Ishikawa (cell line): ENCODE measurements at regions not wholly inside any gene's neighbourhood (a gene's known extent, or its start where the extent isn't known, plus 50 kb on each side); places are given as distances from the start of the nearest gene placed in this dataset.

Experiments used
- CEBPB ChIP-seq: IDR thresholded peaks from 2 replicates; pipeline ENCODE4 v1.6.1; 2012
- CREB1 ChIP-seq: IDR thresholded peaks from 2 replicates; pipeline ENCODE4 v1.6.1; 2012; ENCODE audit warnings: low read depth
- EP300 ChIP-seq: IDR thresholded peaks from 2 replicates; pipeline ENCODE4 v1.6.1; 2012; ENCODE audit warnings: borderline replicate concordance
- MAX ChIP-seq: IDR thresholded peaks from 2 replicates; pipeline ENCODE4 v1.6.1; 2012
- NFIC ChIP-seq: IDR thresholded peaks from 2 replicates; pipeline ENCODE4 v1.6.1; 2012
- RAD21 ChIP-seq: IDR thresholded peaks from 2 replicates; pipeline ENCODE4 v1.6.1; 2012; ENCODE audit warnings: low read depth
- REST ChIP-seq: IDR thresholded peaks from 2 replicates; pipeline ENCODE4 v1.6.1; 2012; ENCODE audit warnings: low read depth, mild to moderate bottlenecking
- TCF12 ChIP-seq: IDR thresholded peaks from 2 replicates; pipeline ENCODE4 v1.6.1; 2012; ENCODE audit warnings: low read depth
- TEAD4 ChIP-seq: IDR thresholded peaks from 2 replicates; pipeline ENCODE4 v1.6.1; 2012
- USF1 ChIP-seq: IDR thresholded peaks from 2 replicates; pipeline ENCODE4 v1.6.1; 2012

GRCh38 chr2:118530976-118531375 lies 316.5 kb downstream of the EN1 start:
- no peak for TF ChIP-seq TEAD4
- no peak for TF ChIP-seq USF1
- TF ChIP-seq MAX, result no peak
- no peak for TF ChIP-seq CREB1
- TF ChIP-seq EP300, result no peak
- no peak for TF ChIP-seq CEBPB
- TF ChIP-seq TCF12, result no peak
- no peak for TF ChIP-seq REST
- no peak for TF ChIP-seq RAD21
- no peak for TF ChIP-seq NFIC
